Mesenchymal stem cell (in vitro differentiated cells and primary cell): ENCODE measurements at regions not wholly inside any gene's neighbourhood (a gene's known extent, or its start where the extent isn't known, plus 50 kb on each side); places are given as distances from the start of the nearest gene placed in this dataset.
A peak's percentile ranks its signal among the peaks of the same experiment; 100 is the strongest.

Source experiments
- DNase-seq: peaks from one replicate; pipeline ENCODE4 v3.0.0-alpha.2; 2013
- H2AFZ ChIP-seq: one replicate; pipeline ENCODE4 v1.6.1; 2013; ENCODE audit warnings: low read depth, mild to moderate bottlenecking, control low read depth, inconsistent platforms, low read length, moderate library complexity
- H2AK5ac ChIP-seq: 2 replicates; pipeline ENCODE4 v1.6.1; 2013; ENCODE audit warnings: low read length, moderate library complexity, mild to moderate bottlenecking, inconsistent platforms; ENCODE audit not compliant: severe bottlenecking
- H2BK120ac ChIP-seq: one replicate; pipeline ENCODE4 v1.6.1; 2013; ENCODE audit warnings: low read depth, mild to moderate bottlenecking, inconsistent platforms, low read length, moderate library complexity
- H2BK12ac ChIP-seq, 2 experiments: one replicate each; pipeline ENCODE4 v1.6.1; 2013; ENCODE audit warnings: inconsistent platforms in 2 of 2, low read length in 2 of 2, mild to moderate bottlenecking in 2 of 2, moderate library complexity in 2 of 2, control low read depth in 1 of 2
- H2BK15ac ChIP-seq: one replicate; pipeline ENCODE4 v1.6.1; 2013; ENCODE audit warnings: mild to moderate bottlenecking, low read depth, inconsistent platforms; ENCODE audit not compliant: poor library complexity, severe bottlenecking
- H2BK5ac ChIP-seq: 2 replicates; pipeline ENCODE4 v1.6.1; 2013; ENCODE audit warnings: low read depth, mild to moderate bottlenecking, low read length, control low read depth, inconsistent platforms; ENCODE audit not compliant: poor library complexity, severe bottlenecking
- H3K14ac ChIP-seq, 2 experiments: one replicate each; pipeline ENCODE4 v1.6.1; 2013; ENCODE audit warnings: inconsistent platforms in 2 of 2, low read length in 2 of 2, control low read depth in 1 of 2, mild to moderate bottlenecking in 1 of 2, moderate library complexity in 1 of 2
- H3K18ac ChIP-seq, 2 experiments: one replicate each; pipeline ENCODE4 v1.6.1; 2013; ENCODE audit warnings: inconsistent platforms in 2 of 2, low read length in 2 of 2, control low read depth in 1 of 2, low read depth in 1 of 2, mild to moderate bottlenecking in 1 of 2
- H3K23ac ChIP-seq, 2 experiments: one replicate each; pipeline ENCODE4 v1.6.1; 2013; ENCODE audit warnings: inconsistent platforms in 2 of 2, low read length in 2 of 2, mild to moderate bottlenecking in 2 of 2, moderate library complexity in 2 of 2, control low read depth in 1 of 2
- H3K27ac ChIP-seq: 2 replicates; pipeline ENCODE4 v1.5.1; 2013; ENCODE audit warnings: mild to moderate bottlenecking, moderate library complexity, low read length, control low read depth, inconsistent platforms; ENCODE audit not compliant: poor library complexity, severe bottlenecking
- H3K27me3 ChIP-seq, 2 experiments: 2 replicates each; pipeline versions ENCODE4 v1.6.1 to v1.7.0; 2013; ENCODE audit warnings: low read length in 2 of 2, mild to moderate bottlenecking in 2 of 2, moderate library complexity in 2 of 2, control low read depth in 1 of 2, inconsistent platforms in 1 of 2; ENCODE audit not compliant: control insufficient read depth in 1 of 2, insufficient read depth in 1 of 2
- H3K36me3 ChIP-seq, 2 experiments: 2 replicates each; pipeline versions ENCODE4 v1.6.1 to v1.7.0; 2013; ENCODE audit warnings: low read length in 2 of 2, control low read depth in 1 of 2, inconsistent platforms in 1 of 2, low read depth in 1 of 2, mild to moderate bottlenecking in 1 of 2; ENCODE audit not compliant: insufficient read depth in 2 of 2, control insufficient read depth in 1 of 2
- H3K4ac ChIP-seq, 2 experiments: one replicate each; pipeline ENCODE4 v1.6.1; 2013; ENCODE audit warnings: inconsistent platforms in 2 of 2, low read length in 2 of 2, mild to moderate bottlenecking in 2 of 2, moderate library complexity in 2 of 2, control low read depth in 1 of 2, low read depth in 1 of 2
- H3K4me1 ChIP-seq: 2 replicates; pipeline ENCODE4 v1.6.1; 2013; ENCODE audit warnings: low read depth, low read length, control low read depth; ENCODE audit not compliant: control insufficient read depth, insufficient read depth
- H3K4me2 ChIP-seq: 2 replicates; pipeline ENCODE4 v1.6.1; 2013; ENCODE audit warnings: low read length, mild to moderate bottlenecking, inconsistent platforms; ENCODE audit not compliant: poor library complexity, severe bottlenecking
- H3K4me3 ChIP-seq, 2 experiments: 2 replicates each; pipeline versions ENCODE4 v1.5.1 to v1.7.0; 2013; ENCODE audit warnings: low read length in 2 of 2, mild to moderate bottlenecking in 2 of 2, control low read depth in 1 of 2, low read depth in 1 of 2; ENCODE audit not compliant: insufficient read depth in 1 of 2
- H3K79me1 ChIP-seq: replicated peaks from 2 replicates; pipeline ENCODE4 v1.6.1; 2013; ENCODE audit warnings: mild to moderate bottlenecking, control low read depth, low read length, inconsistent platforms; ENCODE audit not compliant: poor library complexity, severe bottlenecking
- H3K9ac ChIP-seq: 2 replicates; pipeline ENCODE4 v1.7.0; 2013; ENCODE audit warnings: mild to moderate bottlenecking, low read length, moderate library complexity
- H3K9me3 ChIP-seq: 2 replicates; pipeline ENCODE4 v1.7.0; 2013; ENCODE audit warnings: mild to moderate bottlenecking, low read length; ENCODE audit not compliant: control insufficient read depth
- H4K8ac ChIP-seq: one replicate; pipeline ENCODE4 v1.6.1; 2013; ENCODE audit warnings: inconsistent platforms, mild to moderate bottlenecking, low read length, moderate library complexity
- H4K91ac ChIP-seq: one replicate; pipeline ENCODE4 v1.6.1; 2013; ENCODE audit warnings: mild to moderate bottlenecking, low read length, inconsistent platforms
- WGBS: methylation state at CpG from one replicate; pipeline ENCODE4 v1.1.7; 2013; ENCODE audit warnings: mixed read lengths; 5-methylcytosine and 5-hydroxymethylcytosine counted together

- H3K14ac ChIP-seq, result no peak overlapping the region
- no peaks in the 10 kb centered on the region for H3K27me3 ChIP-seq
- no peak overlapping the region for H4K91ac ChIP-seq
- no peak overlapping the region for H3K4ac ChIP-seq
- H2BK12ac ChIP-seq, result no peak overlapping the region
- H3K18ac ChIP-seq, result no peak overlapping the region
- no peak overlapping the region for H3K9ac ChIP-seq
- no peak overlapping the region for H2AK5ac ChIP-seq
- no peak overlapping the region for H2BK5ac ChIP-seq
- no peak for DNase-seq
- no peak overlapping the region for H3K23ac ChIP-seq
- no peak overlapping the region for H3K27ac ChIP-seq
- H3K4me1 ChIP-seq, result no peaks in the 10 kb centered on the region
- H2AFZ ChIP-seq, result no peak overlapping the region
- H3K9me3 ChIP-seq, result peaks cover 18% of the 10 kb centered on the region
- no peaks in the 10 kb centered on the region for H3K36me3 ChIP-seq
- no peaks in the 10 kb centered on the region for H3K79me1 ChIP-seq
- H2BK120ac ChIP-seq, result no peak overlapping the region
- H3K4me2 ChIP-seq, result no peak overlapping the region
- no peak overlapping the region for H4K8ac ChIP-seq
- H3K4me3 ChIP-seq, result no peak overlapping the region
- WGBS, result no CpG with 5 or more reads among the region's 2 CpGs
- no peak overlapping the region for H2BK15ac ChIP-seq
Measured at GRCh38 chr4:170818786-170819185, 729.0 kb upstream of the AADAT start.

GRCh38 chr4:170805352-170805751 lies 715.6 kb upstream of the AADAT start:
- no peak overlapping the region for H4K91ac ChIP-seq
- H2BK15ac ChIP-seq, result no peak overlapping the region
- no peak overlapping the region for H2BK5ac ChIP-seq
- no peak overlapping the region for H4K8ac ChIP-seq
- H3K4me1 ChIP-seq, result no peaks in the 10 kb centered on the region
- no peak overlapping the region for H3K4me3 ChIP-seq
- H3K4ac ChIP-seq, result no peak overlapping the region
- H3K79me1 ChIP-seq, result no peaks in the 10 kb centered on the region
- no peak overlapping the region for H3K9ac ChIP-seq
- H3K27ac ChIP-seq, result no peak overlapping the region
- no peak overlapping the region for H3K4me2 ChIP-seq
- H3K36me3 ChIP-seq, result no peaks in the 10 kb centered on the region
- no peak overlapping the region for H2BK12ac ChIP-seq
- no peak overlapping the region for H3K23ac ChIP-seq
- H2AFZ ChIP-seq, result no peak overlapping the region
- no peak for DNase-seq
- no peak overlapping the region for H3K14ac ChIP-seq
- no peaks in the 10 kb centered on the region for H3K9me3 ChIP-seq
- H3K27me3 ChIP-seq, result no peaks in the 10 kb centered on the region
- H3K18ac ChIP-seq, result no peak overlapping the region
- H2BK120ac ChIP-seq, result no peak overlapping the region
- H2AK5ac ChIP-seq, result no peak overlapping the region
- WGBS, result 52% methylated on average over 6 of the region's 7 CpGs

- peak overlapping the region in 1 of 2 experiments; percentile 39 for H3K4me3 ChIP-seq
- H3K36me3 ChIP-seq, result no peaks in the 10 kb centered on the region
- no peaks in the 10 kb centered on the region for H3K9me3 ChIP-seq
- peak overlapping the region; percentile 13 for H4K8ac ChIP-seq
- no peak for DNase-seq
- H3K79me1 ChIP-seq, result no peaks in the 10 kb centered on the region
- H3K23ac ChIP-seq, result no peak overlapping the region
- H3K4ac ChIP-seq, result no peak overlapping the region
- H2BK120ac ChIP-seq, result no peak overlapping the region
- WGBS, result 94% methylated on average over 11 of the region's 11 CpGs
- no peak overlapping the region for H3K9ac ChIP-seq
- no peaks in the 10 kb centered on the region for H3K4me1 ChIP-seq
- peak overlapping the region; percentile 6 for H3K4me2 ChIP-seq
- no peak overlapping the region for H2BK5ac ChIP-seq
- H4K91ac ChIP-seq, result peak overlapping the region; percentile 7
- no peak overlapping the region for H2BK12ac ChIP-seq
- H3K27me3 ChIP-seq, result no peaks in the 10 kb centered on the region
- H2AK5ac ChIP-seq, result no peak overlapping the region
- H2AFZ ChIP-seq, result no peak overlapping the region
- H2BK15ac ChIP-seq, result no peak overlapping the region
- no peak overlapping the region for H3K18ac ChIP-seq
- no peak overlapping the region for H3K27ac ChIP-seq
- no peak overlapping the region for H3K14ac ChIP-seq
Measured at GRCh38 chr4:170804930-170805329, 715.2 kb upstream of the AADAT start.

- H3K14ac ChIP-seq, result no peak overlapping the region
- H3K23ac ChIP-seq, result no peak overlapping the region
- no peak overlapping the region for H3K4me2 ChIP-seq
- no peak overlapping the region for H3K9ac ChIP-seq
- H2BK5ac ChIP-seq, result no peak overlapping the region
- no peak overlapping the region for H3K4me3 ChIP-seq
- H3K36me3 ChIP-seq, result no peaks in the 10 kb centered on the region
- H4K91ac ChIP-seq, result no peak overlapping the region
- no peak overlapping the region for H3K18ac ChIP-seq
- H2AFZ ChIP-seq, result no peak overlapping the region
- H3K27me3 ChIP-seq, result no peaks in the 10 kb centered on the region
- H3K4me1 ChIP-seq, result no peaks in the 10 kb centered on the region
- no peaks in the 10 kb centered on the region for H3K79me1 ChIP-seq
- no peak overlapping the region for H2AK5ac ChIP-seq
- H3K9me3 ChIP-seq, result no peaks in the 10 kb centered on the region
- DNase-seq, result no peak
- H4K8ac ChIP-seq, result no peak overlapping the region
- no peak overlapping the region for H2BK12ac ChIP-seq
- H3K4ac ChIP-seq, result no peak overlapping the region
- H3K27ac ChIP-seq, result no peak overlapping the region
- no peak overlapping the region for H2BK120ac ChIP-seq
- no CpG with 5 or more reads among the region's 1 CpG for WGBS
- H2BK15ac ChIP-seq, result no peak overlapping the region
Measured at GRCh38 chr4:170803492-170803891, 713.7 kb upstream of the AADAT start.
